HG03108 (cell line): ENCODE measurements at regions not wholly inside any gene's neighbourhood (a gene's known extent, or its start where the extent isn't known, plus 50 kb on each side); places are given as distances from the start of the nearest gene placed in this dataset.
"Not testable (repeated sequence)": the region's sequence is repeated elsewhere in the genome, so short reads cannot be mapped to it uniquely, and the experiment has no call there.

Experiments used
- ATAC-seq: cut with Tn5 transposase; IDR thresholded peaks from one replicate; pipeline ENCODE4 v1.9.1; 2021; ENCODE audit warnings: moderate library complexity; ENCODE audit not compliant: unreplicated experiment

GRCh38 chr18:11468617-11469016 lies 140.8 kb upstream of the SLC35G4 start:
- ATAC-seq, result no peak

DNA sequence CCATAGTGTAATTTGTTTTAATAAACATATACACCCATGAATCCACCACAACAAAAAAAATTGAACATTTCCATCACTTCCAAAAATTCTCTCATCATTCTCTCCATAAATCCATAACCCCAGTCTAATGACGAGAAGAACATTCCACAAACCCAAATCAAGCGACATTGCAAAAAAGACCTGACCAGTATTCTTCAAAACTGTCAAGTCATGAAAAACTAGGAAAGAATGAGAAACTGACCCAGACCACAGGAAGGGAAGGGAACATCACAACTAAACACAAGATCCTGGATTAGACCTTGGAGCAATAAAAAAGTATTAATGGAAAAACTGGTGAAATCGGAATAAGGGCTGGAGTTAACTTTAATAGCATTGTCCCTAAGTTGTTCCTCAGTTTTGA lies 141.3 kb upstream of the SLC35G4 start:
- no peak for ATAC-seq

DNA sequence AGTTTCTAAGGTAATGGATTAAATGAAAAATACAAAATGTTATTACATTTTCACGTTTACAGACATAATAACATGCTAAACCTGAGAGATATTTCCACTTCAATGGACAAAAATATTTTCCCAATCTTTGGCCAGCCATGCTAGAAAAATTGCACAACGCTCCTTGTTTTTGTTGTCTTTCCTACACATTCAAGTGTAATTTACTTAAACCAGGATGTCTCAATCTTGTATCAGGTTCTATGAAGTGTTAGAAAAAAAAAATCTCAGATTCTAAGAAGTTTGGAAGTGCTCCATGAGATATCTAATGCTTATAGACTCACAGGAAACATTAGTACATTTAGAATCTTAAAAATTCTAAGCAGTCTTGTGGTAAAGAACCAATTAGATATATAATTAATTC lies 141.8 kb upstream of the SLC35G4 start:
- no peak for ATAC-seq

GRCh38 chr18:11464129-11464528 lies 145.3 kb upstream of the SLC35G4 start:
- no peak for ATAC-seq

GRCh38 chr18:11458447-11458846 lies 150.9 kb upstream of the SLC35G4 start:
- no peak for ATAC-seq

DNA sequence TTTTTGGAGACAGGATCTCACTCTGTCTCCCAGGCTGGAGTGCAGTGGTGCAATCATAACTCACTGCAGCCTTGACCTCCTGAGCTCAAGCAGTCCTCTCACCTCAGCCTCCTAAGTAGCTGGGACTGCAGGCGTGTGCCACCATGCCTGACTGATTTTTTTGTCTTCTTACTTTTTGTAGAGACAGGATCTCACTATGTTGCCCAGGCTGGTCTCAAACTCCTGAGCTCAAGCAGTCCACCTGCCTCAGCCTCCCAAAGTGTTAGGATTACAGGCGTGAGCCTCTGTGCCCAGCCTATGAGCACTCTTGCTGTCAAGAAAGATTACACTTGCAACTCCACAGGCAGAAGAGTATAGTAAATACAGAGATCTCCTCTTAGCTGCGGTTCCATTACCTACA lies 151.5 kb upstream of the SLC35G4 start:
- not testable (repeated sequence) for ATAC-seq

- ATAC-seq, result no peak
Measured at GRCh38 chr18:11454040-11454439, 155.4 kb upstream of the SLC35G4 start.

GRCh38 chr18:11444169-11444568 lies 165.2 kb upstream of the SLC35G4 start:
- ATAC-seq, result not testable (repeated sequence)

GRCh38 chr18:11437046-11437445 lies 172.3 kb upstream of the SLC35G4 start:
- ATAC-seq, result no peak

- ATAC-seq, result no peak
Measured at GRCh38 chr18:11432360-11432811, 177.0 kb upstream of the SLC35G4 start.

DNA sequence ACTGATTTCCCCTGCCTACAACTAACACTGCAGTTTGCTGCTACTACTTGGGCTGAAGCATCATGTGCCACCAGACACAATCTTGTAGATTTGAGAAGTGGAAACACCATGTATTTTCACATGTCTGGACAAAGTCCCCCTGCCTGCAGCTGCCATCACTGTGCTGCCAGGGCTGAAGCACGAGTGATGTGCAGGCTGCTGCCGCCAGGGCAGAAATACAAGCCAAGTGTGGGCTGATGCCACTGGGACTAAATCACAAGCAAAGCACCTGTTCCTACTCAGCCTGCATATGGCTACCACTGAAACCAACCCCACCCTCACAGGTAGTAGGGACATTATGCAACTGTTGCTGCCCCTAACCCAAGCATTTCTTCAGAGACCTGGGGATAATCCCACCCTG lies 179.5 kb upstream of the SLC35G4 start:
- no peak for ATAC-seq

DNA sequence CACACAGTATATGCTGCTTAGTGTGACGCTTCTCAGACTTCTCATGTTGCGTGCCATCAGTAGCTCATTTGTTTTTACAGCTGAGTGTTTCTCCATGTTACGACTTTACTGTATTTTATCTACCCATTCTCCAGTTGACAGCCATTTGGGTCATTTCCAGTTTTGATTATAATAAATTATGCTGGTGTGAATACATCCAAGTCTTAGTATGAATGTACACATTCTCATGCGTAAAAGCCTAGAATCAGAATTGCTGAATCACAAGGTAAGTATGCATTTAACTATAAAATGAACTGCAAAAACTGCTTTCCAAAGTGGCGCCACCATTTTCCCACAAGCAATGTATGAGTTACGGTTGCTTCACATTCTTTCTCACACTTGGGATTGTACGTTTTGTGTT lies 184.2 kb upstream of the SLC35G4 start:
- no peak for ATAC-seq

DNA sequence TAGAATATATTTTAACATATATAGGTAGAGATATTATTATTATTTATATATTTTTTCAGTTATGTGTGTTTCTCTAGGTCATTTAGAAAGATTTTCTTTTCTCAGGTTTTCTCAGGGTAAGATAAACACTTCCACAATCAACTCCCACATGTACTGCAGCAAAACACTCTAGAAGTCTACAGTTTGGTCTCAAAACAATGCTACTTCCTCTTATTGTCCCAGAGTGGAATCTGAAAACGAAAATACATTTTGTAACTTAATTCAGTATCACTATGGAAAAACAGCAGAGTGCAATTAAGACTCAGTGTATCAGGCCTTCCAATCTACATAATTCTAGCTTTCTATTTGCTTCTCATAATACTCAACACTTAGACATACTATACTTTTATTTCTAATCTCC lies 190.1 kb upstream of the SLC35G4 start:
- no peak for ATAC-seq

DNA sequence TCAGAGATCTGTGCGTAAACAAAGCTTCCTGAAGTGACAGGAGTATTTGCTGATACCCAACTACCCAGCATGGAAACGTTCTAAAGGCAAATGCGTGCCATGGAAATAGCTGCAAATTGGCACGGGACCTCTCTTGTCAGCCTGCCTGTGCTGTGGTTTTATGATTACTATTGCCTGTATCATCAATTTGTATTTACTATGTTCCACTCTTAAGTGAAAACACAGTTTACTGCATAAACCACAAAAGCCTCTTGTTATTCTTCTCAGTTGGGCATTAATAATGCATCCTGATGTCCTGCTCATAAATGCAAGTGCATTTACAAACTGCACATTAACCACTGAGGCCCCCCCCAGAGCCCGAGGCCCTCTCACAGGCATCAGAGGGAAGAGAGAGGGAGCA lies 196.6 kb upstream of the SLC35G4 start:
- ATAC-seq, result no peak

DNA sequence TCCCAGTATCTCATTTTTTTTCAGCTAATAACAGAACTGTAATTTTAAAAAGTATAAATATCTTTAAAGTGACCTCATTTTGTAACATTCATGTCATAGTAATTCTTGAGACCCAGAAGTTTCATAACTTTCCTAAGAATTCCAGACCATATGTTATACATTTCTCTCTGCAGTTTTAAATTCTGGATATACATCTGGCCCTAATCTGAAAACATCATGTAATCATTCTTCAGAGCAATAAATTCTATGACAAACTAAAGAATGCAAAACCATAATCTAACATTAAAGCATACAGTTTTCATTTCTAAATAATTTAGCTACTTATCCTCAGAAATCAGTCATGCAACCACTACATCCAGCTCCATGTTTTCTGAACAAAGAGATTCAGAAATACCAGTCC lies 198.3 kb upstream of the SLC35G4 start:
- ATAC-seq, result no peak

DNA sequence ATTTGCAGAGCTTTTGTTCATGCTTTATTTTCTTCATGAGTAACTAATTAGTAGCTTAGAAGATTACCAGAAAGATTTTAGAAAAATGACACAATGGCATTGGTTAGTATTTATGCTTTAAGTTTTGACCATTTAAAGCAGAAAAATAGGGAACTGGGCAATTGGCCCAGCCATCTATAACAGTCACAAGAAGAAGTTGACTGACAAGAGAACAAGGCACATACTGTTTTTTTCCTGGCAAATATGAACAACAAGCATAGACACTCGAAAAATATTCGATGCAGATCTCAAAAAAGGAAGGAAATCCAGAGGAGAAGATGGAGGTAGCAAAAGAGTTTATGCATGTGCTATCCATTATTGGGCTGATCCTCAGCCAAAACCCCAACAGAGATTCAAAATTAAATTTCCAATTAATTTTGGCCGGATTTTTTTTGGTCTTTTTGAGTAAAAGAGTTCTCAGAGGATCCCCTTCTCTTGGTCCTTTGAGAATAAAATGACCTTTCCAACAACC lies 200.8 kb upstream of the SLC35G4 start:
- no peak for ATAC-seq

DNA sequence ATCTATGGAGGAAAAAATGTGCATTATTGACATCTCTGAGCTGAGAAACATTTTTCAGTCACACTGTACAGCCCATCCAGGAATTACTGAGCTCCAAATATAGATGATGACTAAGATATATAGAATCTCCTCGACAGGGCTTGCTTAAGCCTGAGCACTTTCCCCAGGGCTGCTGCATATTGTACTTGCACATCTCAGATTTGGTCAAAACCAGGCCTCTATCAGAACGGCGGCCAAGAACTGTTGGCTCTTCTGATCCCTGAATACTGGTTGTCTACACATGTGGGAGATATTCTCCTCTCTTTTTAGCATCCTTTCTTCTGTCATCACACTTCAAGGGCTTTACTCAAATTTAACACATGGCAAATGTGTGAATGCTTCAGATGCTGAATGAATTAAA lies 201.5 kb upstream of the SLC35G4 start:
- no peak for ATAC-seq

- no peak for ATAC-seq
Measured at GRCh38 chr18:11405804-11406203, 203.6 kb upstream of the SLC35G4 start.

DNA sequence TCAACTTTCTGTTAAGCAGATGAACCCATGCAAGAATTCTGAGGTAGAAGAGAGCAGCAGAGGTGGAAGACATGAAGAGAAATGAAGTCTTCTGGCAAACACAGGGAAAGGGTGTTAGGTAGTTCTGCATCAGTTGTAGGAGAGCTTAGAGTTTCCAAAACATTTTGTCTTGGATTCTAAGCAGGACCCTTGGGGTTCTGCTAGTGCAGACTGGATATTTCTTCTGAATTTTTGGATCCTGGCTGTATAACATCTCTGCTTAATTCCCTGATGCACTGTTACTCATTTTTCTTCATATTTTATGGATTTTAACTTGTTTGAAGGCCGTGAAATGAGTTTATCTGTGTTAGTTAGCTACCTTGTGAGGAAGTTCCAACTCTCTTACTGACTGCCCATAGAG lies 208.7 kb upstream of the SLC35G4 start:
- no peak for ATAC-seq

- ATAC-seq, result no peak
Measured at GRCh38 chr18:11398625-11399024, 210.8 kb upstream of the SLC35G4 start.

GRCh38 chr18:11392980-11393885 lies 216.2 kb upstream of the SLC35G4 start:
- ATAC-seq, result no peak

DNA sequence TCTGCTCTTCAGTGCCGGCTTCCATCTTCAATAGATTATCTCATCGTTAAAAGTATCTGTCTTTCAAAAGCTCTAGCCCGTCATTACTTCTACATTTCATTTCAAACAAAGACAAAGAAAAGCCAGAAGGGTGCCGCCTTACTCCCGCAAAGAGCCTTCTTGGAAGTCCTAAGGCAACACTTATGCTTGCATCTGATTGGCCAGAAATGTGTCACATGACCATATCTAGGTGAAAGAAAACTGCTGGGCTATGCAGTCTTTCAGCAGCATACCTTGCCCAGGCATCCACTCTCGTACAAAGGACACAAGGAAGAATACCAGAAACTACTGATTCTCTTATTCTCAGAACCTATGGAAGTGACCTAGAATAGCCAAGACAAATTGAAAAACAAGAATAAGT lies 217.1 kb upstream of the SLC35G4 start:
- no peak for ATAC-seq

GRCh38 chr18:11391661-11392060 lies 217.7 kb upstream of the SLC35G4 start:
- ATAC-seq, result no peak
